Fibroblast of mammary gland (primary cell): ENCODE measurements at regions not wholly inside any gene's neighbourhood (a gene's known extent, or its start where the extent isn't known, plus 50 kb on each side); places are given as distances from the start of the nearest gene placed in this dataset.

Source experiments
- DNase-seq: peaks from one replicate; pipeline ENCODE4 v3.0.0-alpha.2; 2010; ENCODE audit warnings: low read depth
- H3K4me3 ChIP-seq: 2 replicates; pipeline ENCODE4 v1.5.1; 2011; ENCODE audit warnings: low read depth, mild to moderate bottlenecking, low read length, moderate library complexity; ENCODE audit not compliant: control insufficient read depth
- CTCF ChIP-seq: conservative IDR thresholded peaks from 2 replicates; pipeline ENCODE4 v1.5.1; 2011; ENCODE audit warnings: low read depth, low read length, inconsistent platforms; ENCODE audit not compliant: control insufficient read depth, insufficient read depth

GRCh38 chr11:134483857-134484256 is 71.8 kb upstream of the B3GAT1 start:
- DNase-seq: no peak
- no peak for TF ChIP-seq CTCF
- no peak overlapping the region for H3K4me3 ChIP-seq

GRCh38 chr11:134483291-134483690 is 71.2 kb upstream of the B3GAT1 start:
- DNase-seq: no peak
- no peak for TF ChIP-seq CTCF
- no peak overlapping the region for H3K4me3 ChIP-seq

GRCh38 chr11:134482865-134483264 is 70.8 kb upstream of the B3GAT1 start:
- DNase-seq: no peak
- H3K4me3 ChIP-seq: no peak overlapping the region
- no peak for TF ChIP-seq CTCF

GRCh38 chr11:134481933-134482527 is 70.0 kb upstream of the B3GAT1 start:
- DNase-seq: no peak
- no peak overlapping the region for H3K4me3 ChIP-seq
- no peak for TF ChIP-seq CTCF

- H3K4me3 ChIP-seq: no peak overlapping the region
- DNase-seq: no peak
- TF ChIP-seq CTCF: no peak
Observed at GRCh38 chr11:134481135-134481534, 69.1 kb upstream of the B3GAT1 start.

GRCh38 chr11:134480136-134480712 is 68.2 kb upstream of the B3GAT1 start:
- no peak for TF ChIP-seq CTCF
- DNase-seq: no peak
- no peak overlapping the region for H3K4me3 ChIP-seq
